ENCODE measurements at regions not wholly inside any gene's neighbourhood (a gene's known extent, or its start where the extent isn't known, plus 50 kb on each side); places are given as distances from the start of the nearest gene placed in this dataset.

DNA sequence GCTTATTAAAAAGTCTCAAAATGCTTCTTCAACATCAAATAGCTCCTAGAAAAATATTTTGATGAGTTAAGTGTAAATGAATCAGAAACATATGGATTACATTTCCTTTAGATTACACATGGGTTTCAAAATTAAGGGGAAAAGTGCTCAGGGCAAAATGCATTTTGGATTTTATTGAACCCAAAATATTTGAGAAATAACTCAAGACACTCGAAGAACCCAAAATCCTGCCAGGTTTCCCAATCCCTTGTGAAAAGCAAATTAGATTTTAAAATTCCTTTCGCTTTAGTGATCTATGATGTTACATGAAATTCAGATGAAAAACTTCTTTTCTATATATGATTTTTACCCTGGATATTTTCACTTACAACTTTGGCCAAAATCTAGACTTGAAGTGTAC, 847.4 kb upstream of the SOX9 start:
- DNase-seq (ENCODE audit: low spot score), result no peak

DNA sequence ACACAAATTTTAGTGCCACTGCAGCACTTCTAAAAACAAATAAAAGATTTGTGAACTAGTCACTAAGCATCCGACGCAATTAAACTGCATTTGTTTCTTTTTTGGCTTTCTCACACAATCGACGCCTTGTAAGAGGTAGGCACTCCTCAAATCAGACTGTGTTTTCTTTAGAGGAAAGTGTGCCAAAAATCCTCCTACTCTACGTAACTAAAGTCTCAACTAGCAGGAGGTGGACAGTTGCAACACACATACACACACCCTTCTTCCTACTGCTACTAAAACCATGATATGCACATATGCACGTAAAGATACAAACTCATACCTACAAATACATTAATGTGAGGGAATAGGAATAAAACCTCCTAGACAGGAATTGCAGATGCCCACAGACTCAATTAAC, 844.7 kb upstream of the SOX9 start:
- DNase-seq (ENCODE audit: low spot score), result no peak

DNA sequence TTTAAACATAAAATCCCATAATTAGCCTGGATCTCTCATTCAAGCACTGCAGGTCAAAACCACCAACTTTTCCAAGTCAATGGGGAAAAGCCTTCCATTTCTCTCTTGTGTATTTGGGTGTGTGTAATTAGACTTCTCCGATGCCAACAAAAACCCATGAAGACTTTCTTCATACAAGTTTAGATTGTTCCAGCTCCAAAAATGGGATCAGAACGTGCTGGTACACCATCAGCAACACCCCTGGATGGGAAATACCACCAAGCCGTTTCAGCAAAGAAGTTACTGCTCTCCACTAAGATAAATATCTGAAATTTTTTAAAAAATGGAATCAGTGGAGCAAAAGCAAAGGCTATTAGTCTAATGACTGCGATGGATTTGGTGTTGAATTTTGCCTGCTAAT, 837.3 kb upstream of the SOX9 start:
- no peak for DNase-seq (ENCODE audit: low spot score)

DNA sequence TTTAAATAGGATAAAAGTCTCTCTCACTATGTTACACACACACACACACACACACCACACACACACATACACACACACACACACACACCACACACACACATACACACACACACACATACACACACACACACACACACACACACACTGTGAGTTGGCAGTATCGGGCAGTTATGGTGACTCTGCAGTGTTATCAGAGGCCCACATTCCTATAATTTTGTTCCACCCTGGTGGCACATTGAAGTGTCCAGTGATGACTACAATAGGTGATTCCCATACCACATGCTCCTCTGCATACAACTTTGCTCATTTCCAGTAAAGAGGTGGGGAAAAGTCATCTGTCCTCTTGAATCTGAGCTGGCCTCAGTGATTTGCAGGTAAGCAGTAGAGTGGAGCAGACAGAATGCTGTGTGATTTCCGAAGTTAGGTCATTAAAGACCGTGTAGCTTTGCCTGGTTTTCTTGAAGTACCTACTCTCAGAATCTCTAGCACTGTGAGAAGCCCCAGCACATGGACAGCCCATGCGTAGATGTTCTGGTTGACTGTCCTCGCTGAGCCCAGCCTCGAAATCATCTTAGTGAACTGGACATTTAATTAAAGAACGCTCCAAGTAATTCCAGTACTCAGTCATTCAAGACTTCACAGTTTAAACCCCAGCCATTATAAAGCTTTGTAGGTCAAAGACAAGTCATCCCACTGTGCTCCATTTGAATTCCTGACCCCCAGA, 836.6 kb upstream of the SOX9 start:
- DNase-seq (ENCODE audit: low spot score), result no peak

DNA sequence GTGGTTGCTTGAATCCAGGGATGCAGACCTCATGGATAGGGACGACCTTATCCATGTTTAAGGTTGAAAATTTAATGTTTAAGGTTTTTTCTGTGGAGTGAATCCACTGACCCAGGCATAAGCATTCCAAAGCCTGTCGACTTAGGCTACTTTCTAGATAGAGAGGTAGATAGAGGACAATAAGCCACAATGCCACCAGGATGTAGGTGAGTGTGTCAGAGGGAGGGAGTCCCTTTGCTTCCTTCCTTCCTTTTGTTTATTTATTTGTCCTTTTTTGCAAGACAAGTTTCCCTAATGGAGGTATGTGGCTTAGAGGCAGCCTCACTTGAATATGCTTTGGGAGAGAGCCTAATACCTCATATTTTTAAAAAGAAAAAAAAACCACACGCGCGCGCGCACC, 834.2 kb upstream of the SOX9 start:
- no peak for DNase-seq (ENCODE audit: low spot score)

DNA sequence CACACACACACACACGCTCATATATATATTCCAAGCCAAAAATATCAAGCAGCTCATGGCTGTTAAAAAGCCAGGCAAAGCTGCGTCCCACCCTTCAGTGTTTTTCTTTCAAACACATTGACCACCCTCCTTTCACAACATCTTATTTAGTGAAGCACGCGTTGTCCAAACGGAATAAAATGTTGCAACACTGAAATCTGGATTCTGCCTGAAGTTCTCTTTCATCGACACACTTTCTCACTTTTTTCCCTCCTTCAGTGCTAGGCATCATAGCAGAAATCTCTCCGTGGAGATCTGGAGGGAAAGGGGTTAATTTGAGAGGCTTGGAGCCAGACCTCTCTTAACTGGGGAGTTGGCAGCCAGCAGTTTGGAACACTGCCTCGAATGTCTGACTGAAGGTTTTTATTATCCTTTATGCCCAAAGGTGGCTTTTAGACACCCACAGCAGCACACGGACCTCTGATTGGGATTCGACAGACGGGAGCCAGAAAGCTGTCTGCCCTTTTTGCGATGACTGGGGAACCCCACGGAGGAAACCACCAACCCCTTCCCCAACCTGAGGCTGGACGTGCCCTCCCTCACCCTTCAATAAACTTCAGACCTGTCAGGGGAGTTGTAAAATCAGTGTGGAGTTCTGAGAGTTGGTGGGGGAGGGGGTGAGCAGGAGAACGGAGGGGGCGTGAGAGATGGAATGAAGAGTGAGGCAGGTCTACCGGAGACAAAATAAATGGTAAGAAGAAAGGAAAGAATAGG, 833.6 kb upstream of the SOX9 start:
- DNase-seq (ENCODE audit: low spot score), result no peak

DNA sequence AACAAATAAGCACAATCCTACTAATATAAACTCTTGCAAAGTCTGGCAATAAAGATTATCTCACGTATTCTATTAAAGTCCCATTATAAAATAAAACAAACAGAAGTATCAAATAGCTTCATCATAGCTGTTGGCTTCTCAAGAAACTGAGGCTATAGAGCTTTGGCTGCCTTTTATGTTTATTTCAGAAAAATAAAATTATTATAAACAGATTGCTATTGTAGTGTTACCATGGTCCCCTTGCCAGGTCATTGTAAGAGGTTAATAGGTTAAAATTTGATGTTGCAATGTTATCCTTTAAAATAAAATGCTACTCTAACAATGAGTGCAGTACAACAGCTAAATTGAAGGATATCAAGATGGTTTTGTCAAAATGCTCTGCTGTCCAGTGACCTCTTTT, 828.8 kb upstream of the SOX9 start:
- no peak for DNase-seq (ENCODE audit: low spot score)

DNA sequence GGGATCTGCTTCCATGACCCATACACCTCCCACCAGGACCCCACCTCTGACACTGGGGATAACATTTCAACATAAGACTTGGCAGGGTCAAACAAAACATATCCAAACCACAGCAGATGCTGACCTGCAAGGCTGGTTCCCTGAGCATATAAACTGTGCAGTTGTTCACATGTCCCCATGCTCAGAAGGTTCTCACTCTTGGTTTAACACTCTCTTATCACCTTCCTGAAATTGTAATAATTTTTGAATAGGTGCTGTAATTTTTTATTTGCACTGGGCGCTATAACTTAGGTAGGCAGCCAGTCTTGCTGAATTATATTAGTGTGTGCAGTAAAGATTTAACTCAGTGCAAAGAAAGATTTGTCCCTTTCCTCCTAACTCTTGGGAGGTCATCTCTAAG, 824.8 kb upstream of the SOX9 start:
- DNase-seq (ENCODE audit: low spot score), result no peak

DNA sequence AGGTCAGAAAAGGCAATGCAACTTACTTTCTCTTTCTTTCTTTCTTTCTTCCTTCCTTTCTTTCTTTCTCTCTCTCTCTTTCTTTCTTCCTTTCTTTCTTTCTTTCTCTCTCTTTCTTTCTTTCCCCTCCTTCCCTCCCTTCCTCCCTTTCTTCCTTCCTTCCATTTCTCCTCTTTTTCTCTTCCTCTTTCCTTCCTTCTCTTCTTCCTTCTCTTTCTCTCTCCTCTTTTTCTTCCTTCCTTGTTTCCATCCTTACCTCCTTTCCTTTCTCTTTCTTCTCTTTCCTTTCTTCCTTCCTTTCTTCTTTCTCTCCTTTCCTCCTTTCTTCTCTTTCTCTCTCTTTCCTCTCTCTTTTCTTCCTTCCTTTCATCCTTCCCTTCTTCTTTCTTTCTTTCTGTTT, 819.8 kb upstream of the SOX9 start:
- no peak for DNase-seq (ENCODE audit: low spot score)

DNA sequence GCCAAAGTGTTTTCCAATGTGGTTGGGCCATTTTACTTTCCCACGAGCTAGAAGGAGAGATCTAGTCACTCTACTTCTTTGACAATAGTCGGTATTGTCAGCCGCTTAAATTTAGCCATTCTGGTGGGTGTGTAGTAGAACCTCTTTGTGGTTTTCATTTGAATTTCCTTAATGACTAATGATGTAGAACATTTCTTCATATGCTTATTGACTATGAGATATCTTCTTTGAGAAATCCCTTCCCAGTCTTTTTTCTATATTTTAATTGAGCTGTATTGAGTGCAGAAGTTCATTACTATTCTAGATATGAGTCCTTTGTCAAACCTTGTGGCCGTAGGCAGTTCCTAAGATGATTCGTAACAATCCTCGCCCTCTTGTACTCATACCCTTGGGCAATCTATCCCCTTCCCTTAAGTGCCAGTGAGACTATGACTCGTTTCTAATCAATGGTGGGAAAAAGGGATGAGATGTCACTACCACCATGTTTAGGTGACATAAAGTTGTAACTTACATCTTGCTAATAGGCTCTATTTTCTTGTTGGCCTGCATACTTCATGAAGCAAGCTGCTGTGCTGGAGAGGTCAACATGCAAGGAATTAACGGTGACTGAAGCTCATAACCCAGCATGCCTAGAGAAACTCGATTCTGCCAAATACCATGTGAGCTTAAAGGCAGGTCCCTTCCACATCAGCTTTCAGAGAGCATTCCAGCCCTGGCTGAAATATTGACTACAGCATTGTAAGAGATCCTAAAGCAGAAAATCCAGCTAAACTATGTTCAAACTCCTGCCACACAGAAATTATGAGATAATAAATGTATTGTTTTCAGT, 817.9 kb upstream of the SOX9 start:
- no peak for DNase-seq (ENCODE audit: low spot score)

DNA sequence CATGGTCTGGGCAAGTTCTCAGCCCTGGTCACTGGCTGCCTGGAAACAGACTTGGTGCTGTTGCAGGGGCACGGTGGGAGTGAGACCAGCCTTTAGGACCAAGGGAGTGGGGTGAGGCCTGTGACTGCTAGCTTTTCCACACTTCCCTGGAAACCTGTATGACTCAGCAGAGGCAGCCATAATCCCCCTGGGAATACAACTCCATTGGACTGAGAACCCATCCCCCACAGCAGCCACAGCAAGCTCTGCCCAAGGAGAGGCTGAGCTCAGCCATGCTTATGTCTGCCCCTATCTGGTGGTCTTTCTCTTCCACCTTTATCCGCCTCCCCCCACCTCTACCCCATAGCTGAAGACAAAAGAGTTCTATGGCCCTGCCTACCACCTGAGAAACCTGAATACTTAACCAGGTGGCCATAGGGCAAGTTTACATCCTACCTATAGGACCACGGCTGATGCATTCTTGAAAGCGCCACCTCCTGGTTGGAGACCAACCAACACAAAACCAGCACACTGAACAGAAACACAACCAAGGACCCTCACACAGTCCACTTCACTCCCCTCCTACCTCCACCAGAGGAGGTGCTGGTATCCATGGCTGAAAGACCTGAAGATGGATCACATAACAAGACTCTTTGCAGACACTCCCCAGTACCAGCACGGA, 816.2 kb upstream of the SOX9 start:
- DNase-seq (ENCODE audit: low spot score), result no peak

DNA sequence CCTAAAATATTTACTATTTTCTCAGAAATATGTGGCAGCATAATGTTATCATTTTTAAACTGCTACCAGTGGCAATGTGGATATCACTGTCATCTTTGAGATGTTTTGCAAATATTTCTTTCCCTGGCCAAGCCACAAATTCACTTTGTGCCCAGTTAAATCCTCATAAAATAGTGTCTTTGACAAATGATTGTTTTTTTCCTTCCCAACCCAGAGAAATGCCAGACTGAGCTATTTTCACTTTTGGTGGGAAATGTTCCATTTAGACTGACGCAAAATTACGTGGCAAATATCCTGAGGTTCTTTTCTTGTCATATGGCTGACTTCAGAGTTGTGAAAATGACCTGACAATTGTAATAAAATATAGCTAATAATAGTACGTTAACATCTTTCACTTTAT, 807.0 kb upstream of the SOX9 start:
- DNase-seq (ENCODE audit: low spot score), result no peak

DNA sequence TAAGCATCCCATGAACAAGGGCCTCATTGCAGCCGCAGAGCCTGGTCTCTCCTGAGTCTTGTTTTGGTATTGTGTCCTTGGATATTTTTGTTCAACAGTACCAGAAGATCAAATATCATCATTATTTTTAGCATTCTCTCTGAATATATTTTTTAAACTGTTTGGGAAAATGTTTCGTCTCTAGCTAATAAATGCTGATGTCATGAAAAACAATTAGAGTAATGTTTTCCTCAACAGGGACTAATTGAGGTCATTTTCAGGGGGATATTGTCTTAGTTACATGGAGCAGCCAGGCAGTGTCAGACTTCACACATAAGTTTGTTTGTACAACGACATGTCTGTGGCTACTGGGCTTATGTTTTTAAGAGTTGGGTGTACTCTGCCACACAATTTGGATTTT, 805.3 kb upstream of the SOX9 start:
- DNase-seq (ENCODE audit: low spot score), result no peak

DNA sequence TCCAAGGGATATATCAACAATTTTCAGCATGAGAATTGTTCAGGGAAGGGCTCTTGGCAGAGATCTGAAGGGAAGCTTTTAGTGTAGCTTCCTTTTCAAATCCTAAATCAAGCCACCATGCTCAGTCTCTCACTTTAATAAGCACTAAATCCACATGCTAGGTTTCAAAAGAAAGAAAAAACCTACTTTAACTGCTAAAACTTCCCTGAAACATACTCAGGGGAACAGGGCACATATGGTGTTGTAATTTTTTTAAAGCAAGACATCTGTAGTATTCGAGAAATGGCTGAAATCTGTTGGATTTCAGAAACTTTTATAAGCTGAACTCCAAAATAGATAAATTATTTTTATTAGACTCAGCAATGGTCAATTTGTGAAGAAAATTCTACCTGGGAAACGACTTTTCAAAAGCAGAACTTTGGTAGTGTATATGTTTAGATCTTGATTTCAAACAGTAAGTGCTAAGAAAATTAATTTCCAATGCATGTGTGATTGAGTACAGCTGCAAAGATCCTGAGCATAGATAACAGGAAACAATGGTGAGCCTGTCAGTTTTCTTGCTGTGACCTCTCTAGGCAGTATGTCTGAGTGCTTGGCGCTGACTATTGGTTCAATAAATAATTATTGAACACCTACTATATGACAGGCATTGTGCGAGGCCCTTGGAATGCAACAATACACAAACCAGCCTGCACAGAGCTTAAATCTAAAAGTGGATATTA, 804.5 kb upstream of the SOX9 start:
- no peak for DNase-seq (ENCODE audit: low spot score)

DNA sequence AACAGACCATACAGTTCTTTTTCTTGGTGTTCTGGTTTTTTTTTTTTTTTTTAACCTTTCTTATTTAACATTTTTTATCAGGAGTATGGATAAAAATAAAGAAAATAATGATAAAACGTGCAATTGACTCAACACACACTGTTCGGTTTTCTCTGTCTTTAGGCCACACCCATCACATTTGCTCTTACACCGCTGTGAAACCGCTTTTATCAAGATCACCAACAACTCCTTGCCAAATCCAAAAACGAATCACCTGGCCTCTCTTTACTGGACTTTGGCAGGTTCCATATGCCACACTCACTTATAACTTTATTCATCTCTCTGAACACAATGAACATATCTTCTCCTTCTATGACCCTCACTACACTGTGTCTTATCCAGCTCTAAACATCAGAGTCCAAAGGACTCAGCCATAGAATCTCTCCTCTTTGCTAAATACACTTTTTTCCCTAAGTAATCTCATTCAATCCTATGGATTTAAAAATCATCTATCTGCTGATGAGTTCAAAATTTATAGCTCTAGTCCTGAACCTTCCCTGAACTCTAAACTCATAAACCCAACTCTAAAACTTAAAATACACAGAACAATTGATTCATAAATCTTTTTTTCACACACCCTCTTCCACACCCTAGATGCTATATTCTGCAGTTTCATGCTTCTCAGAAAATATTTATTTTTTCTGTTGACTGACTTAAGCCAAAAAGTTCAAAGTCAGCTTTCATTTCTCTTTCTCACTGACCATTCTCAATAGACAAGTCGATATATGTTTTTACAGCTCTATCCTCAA, 800.6 kb upstream of the SOX9 start:
- DNase-seq (ENCODE audit: low spot score), result no peak

DNA sequence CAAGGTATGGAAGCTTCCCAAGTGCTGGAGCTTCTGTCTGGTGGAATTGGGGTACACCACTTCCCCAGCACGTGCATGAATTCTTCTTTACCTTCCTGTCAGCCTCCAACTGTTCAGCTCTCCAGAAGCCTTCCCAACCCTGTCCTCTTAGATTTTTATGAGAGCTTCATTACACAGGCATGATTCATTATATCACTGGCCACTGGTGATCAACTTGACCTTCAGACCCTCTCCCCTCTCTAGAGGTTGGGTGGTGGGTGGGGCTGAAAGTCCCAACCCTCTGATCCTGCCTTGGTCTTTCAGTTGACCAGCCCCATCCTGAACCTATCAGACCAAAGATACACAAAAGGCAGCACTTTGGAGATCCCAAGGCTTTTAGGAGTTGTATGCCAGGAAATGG, 795.7 kb upstream of the SOX9 start:
- DNase-seq (ENCODE audit: low spot score), result no peak

DNA sequence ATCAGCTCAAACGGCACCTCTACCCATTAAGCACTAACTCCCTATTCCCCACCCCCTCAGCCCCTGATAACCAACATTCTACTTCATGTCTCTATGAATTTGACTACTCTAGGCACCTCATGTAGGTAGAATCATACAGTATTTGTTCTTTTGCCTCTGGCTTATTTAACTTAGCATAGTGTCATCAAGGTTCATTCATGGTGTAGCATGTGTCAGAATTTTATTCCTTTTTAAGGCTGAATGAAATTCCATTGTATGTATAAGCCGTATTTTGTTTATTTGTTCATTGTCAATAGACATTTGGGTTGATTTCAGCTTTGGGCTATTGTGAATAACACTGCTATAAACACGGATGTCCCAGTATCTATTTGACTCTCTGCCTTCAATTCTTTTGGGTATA, 794.9 kb upstream of the SOX9 start:
- DNase-seq (ENCODE audit: low spot score), result no peak

DNA sequence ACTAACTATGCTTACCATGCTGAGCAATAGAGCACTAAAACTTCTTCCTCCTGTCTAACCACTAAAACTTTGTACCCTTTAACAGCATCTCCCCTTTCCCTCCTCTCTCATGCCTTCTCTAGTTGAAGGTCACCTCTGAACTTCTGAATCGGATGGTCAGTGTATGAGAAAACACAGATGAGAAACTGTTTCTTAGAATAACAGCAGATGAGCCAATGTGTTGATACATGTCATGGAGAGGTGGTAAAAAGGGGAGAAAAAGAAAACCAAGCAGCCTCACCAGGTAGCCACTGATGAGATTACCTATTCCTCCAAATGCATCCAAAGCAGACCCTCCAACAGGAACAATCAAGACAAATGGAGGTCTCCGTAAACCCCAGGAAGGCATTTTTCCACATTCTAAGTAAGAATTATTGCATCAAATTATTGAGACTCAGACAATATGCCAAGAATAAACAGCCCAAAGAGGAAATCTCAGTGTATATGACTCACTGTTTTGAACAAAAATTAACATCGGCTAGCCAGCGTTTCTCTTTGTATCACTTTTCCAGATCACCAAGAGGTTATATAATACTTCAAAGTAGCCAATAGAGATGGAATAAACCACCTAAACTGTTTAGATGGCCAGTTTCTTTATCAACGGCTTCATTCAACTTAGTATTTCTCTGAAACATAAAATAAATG, 793.3 kb upstream of the SOX9 start:
- no peak for DNase-seq (ENCODE audit: low spot score)

DNA sequence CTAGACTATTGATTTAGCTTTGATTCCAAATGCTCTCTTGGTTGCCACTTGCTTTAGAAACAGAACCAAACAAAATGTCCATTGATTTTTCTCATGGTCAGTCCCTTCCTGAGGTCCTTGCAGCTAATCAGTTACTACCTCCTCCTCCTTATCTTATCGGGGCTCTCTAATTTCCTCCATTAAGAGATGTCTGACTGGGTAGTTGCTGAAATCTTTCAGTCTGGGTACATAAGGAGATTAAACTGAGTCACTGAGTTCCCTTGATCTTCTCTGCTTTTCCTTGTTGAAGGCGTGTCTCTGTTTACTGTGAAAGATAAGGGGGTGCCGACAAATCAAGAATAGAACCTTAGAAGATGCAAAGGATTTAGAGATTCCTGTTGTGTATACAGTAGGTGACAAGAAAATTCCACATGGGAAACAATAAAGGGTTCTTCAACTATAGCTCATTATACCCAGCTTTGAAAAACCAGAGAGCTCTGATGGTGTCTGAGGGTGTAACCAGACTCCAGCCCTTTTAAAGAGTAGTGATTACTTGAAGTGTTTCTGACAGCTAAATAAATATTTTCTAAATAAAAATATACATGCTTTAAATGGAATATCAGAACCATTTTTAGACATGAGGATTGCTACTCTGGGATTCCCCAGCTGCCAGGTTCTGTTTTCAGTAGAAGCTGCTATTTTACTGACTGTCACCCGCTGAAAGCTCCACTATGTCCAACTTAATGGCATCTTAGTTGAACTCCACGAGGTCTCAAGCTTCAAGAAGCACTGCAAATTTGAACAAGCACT, 791.3 kb upstream of the SOX9 start:
- no peak for DNase-seq (ENCODE audit: low spot score)

DNA sequence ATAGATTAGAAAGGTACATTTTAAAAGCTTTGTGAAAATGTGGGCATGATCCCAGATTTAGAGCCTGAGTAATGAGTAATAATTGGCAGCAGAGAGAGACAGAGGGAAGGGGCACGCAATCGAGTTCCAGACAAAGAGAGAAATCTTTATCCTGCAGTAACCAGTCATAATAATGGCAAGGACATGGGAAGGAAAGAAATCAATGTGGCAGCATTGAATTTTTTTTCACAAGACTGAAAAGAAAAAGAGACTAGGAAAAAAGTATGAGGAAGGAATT, 790.8 kb upstream of the SOX9 start:
- no peak for DNase-seq (ENCODE audit: low spot score)

Data from HuH-7.5 (cell line).